HCT116 (cell line): ENCODE measurements at regions not wholly inside any gene's neighbourhood (a gene's known extent, or its start where the extent isn't known, plus 50 kb on each side); places are given as distances from the start of the nearest gene placed in this dataset. TPM values are rescaled to one million over a fixed set of nuclear protein-coding genes. Genes with fewer than 3 reads are reported as not detected.

Source experiments
- ATAC-seq: fragments of 200-7000 bp; cut with Tn5 transposase; 2 replicates; pipeline ENCODE4 v1.9.1; 2020; ENCODE audit warnings: mild to moderate bottlenecking, moderate library complexity
- BruUV-seq: library from RNA; stranded (reverse); fragments of 400-500 nt; replicated peaks from 2 replicates; lab custom pipeline; 2021; lab: Mats Ljungman, UMichigan
- CTCF ChIA-PET: fragments of 300-600 bp; sonication (Branson Sonifier 250); formaldehyde crosslinking; loops from one replicate; lab custom pipeline; 2021; ENCODE audit warnings: antibody characterized with exemption; lab: Charles Lee
- POLR2A ChIA-PET: fragments of 300-600, 350-600 bp; sonication (Branson Sonifier 250); formaldehyde crosslinking; loops from one replicate; lab custom pipeline; 2021; ENCODE audit warnings: antibody characterized with exemption; lab: Charles Lee
- RAD21 ChIA-PET, 2 experiments: fragments of 300-600 bp; sonication (Branson Sonifier 250); formaldehyde crosslinking; loops; one replicate each; lab custom pipeline; 2023; ENCODE audit warnings: low total read pairs in 2 of 2; ENCODE audit not compliant: uncharacterized antibody in 2 of 2, unreplicated experiment in 2 of 2, low non-redundant PET in 1 of 2; lab: Charles Lee
- DNase-seq: peaks from one replicate; pipeline ENCODE4 v3.0.0-alpha.2; 2010; ENCODE audit warnings: low read depth, low spot score
- H2AFZ ChIP-seq: fragments of 200-600 bp; shearing (Covaris generic), sonication (generic); 2 replicates; pipeline ENCODE4 v1.6.1; 2017; ENCODE audit warnings: low read depth, mixed run types, mixed read lengths, antibody characterized with exemption, low read length; ENCODE audit not compliant: poor library complexity, severe bottlenecking
- H3K27ac ChIP-seq: 2 replicates; pipeline ENCODE4 v1.5.1; 2012; ENCODE audit warnings: low read depth, low read length
- H3K27me3 ChIP-seq: fragments of 200-600 bp; sonication (generic); 2 replicates; pipeline ENCODE4 v1.6.1; 2016; ENCODE audit warnings: mixed run types, low read length, mixed read lengths; ENCODE audit not compliant: insufficient read depth
- H3K36me3 ChIP-seq, 2 experiments: fragments of 200-500 bp in 1 of 2; fragments of 200-600 bp in 1 of 2; sonication (Bioruptor generic) in 1 of 2; sonication (generic) in 1 of 2; 2 replicates each; pipeline versions ENCODE4 v1.5.1 to v1.6.1; 2014 to 2016; ENCODE audit warnings: low read length in 2 of 2, inconsistent platforms in 1 of 2, mixed read lengths in 1 of 2, mixed run types in 1 of 2; ENCODE audit not compliant: insufficient read depth in 2 of 2, control insufficient read depth in 1 of 2
- H3K4me1 ChIP-seq, 2 experiments: fragments of 200-600 bp in 1 of 2; sonication (generic) in 1 of 2; 2 replicates each; pipeline versions ENCODE4 v1.5.1 to v1.6.1; 2012 to 2017; ENCODE audit warnings: low read length in 2 of 2, inconsistent platforms in 1 of 2, mild to moderate bottlenecking in 1 of 2, mixed read lengths in 1 of 2, mixed run types in 1 of 2, moderate library complexity in 1 of 2; ENCODE audit not compliant: insufficient read depth in 2 of 2, control insufficient read depth in 1 of 2
- H3K4me2 ChIP-seq: fragments of 200-600 bp; sonication (generic); 2 replicates; pipeline ENCODE4 v1.6.1; 2017; ENCODE audit warnings: mixed run types, low read length, mixed read lengths
- H3K4me3 ChIP-seq, 2 experiments: fragments of 200-600 bp in 1 of 2; sonication (generic) in 1 of 2; replicated peaks in 1 of 2; 2 replicates each; pipeline ENCODE4 v1.5.1; 2011 to 2016; ENCODE audit warnings: low read length in 2 of 2, control low read depth in 1 of 2, low read depth in 1 of 2, mild to moderate bottlenecking in 1 of 2, mixed read lengths in 1 of 2, mixed run types in 1 of 2
- H3K79me2 ChIP-seq: fragments of 200-600 bp; sonication (generic); 2 replicates; pipeline ENCODE4 v1.6.1; 2017; ENCODE audit warnings: mild to moderate bottlenecking, mixed run types, low read length, moderate library complexity, mixed read lengths; ENCODE audit not compliant: insufficient read depth
- H3K9ac ChIP-seq: fragments of 200-600 bp; sonication (generic); 2 replicates; pipeline ENCODE4 v1.6.1; 2016; ENCODE audit warnings: low read length, mixed read lengths
- H3K9me2 ChIP-seq: fragments of 200-600 bp; sonication (generic), shearing (Covaris generic); 2 replicates; pipeline ENCODE4 v1.6.1; 2017; ENCODE audit warnings: mixed run types, mild to moderate bottlenecking, moderate library complexity; ENCODE audit not compliant: insufficient read depth
- H3K9me3 ChIP-seq, 2 experiments: fragments of 200-500 bp in 1 of 2; fragments of 200-600 bp in 1 of 2; sonication (Bioruptor generic) in 1 of 2; sonication (generic) in 1 of 2; 2 replicates each; pipeline ENCODE4 v1.6.1; 2014 to 2017; ENCODE audit warnings: low read length in 2 of 2, mixed read lengths in 2 of 2, inconsistent platforms in 1 of 2, low read depth in 1 of 2, mild to moderate bottlenecking in 1 of 2, mixed run types in 1 of 2, moderate library complexity in 1 of 2; ENCODE audit not compliant: control insufficient read depth in 1 of 2, insufficient read depth in 1 of 2
- H4K20me1 ChIP-seq: fragments of 200-600 bp; sonication (generic), shearing (Covaris generic); 2 replicates; pipeline ENCODE4 v1.6.1; 2017; ENCODE audit warnings: mixed run types, mild to moderate bottlenecking, moderate library complexity; ENCODE audit not compliant: insufficient read depth
- CTCF ChIP-seq, 3 experiments: fragments of 200-600 bp in 1 of 3; sonication (generic) in 1 of 3; IDR thresholded peaks in 2 of 3; conservative IDR thresholded peaks in 1 of 3; 2 replicates each; pipeline ENCODE4 v1.5.1; 2012 to 2017; ENCODE audit warnings: low read depth in 2 of 3, low read length in 2 of 3, antibody characterized with exemption in 1 of 3, borderline replicate concordance in 1 of 3, control low read depth in 1 of 3, mild to moderate bottlenecking in 1 of 3, mixed read lengths in 1 of 3, mixed run types in 1 of 3, moderate library complexity in 1 of 3; ENCODE audit not compliant: insufficient read depth in 1 of 3
- RAD21 ChIP-seq: IDR thresholded peaks from 2 replicates; pipeline ENCODE4 v1.6.1; 2012; ENCODE audit warnings: low read depth, mild to moderate bottlenecking
- ZFX ChIP-seq: fragments of 450-650 bp; IDR thresholded peaks from 2 replicates; pipeline ENCODE4 v1.6.1; 2017
- intact Hi-C: fragments of 100-400 bp; cut with micrococcal nuclease; formaldehyde crosslinking; loops from 2 replicates; pipeline ENCODE4 v1.10.0; 2022
- microRNA-seq: library from miRNA; unstranded; fragments of <30 nt; microRNA quantifications from one replicate; pipeline ENCODE4, GENCODE V29; 2016; ENCODE audit warnings: borderline number of aligned reads

- H3K9ac ChIP-seq = no peak overlapping the region
- H3K9me3 ChIP-seq = no peaks in the 10 kb centered on the region
- peak; percentile 19 for DNase-seq
- no peaks in the 10 kb centered on the region for H3K79me2 ChIP-seq
- no peaks in the 10 kb centered on the region for H3K4me1 ChIP-seq
- H3K4me3 ChIP-seq = no peak overlapping the region
- TF ChIP-seq ZFX (no peak), CTCF (IDR thresholded peaks at IDR 0.05 in 2 of 3, conservative IDR thresholded peaks at IDR 0.05 in 1 of 3; ENCODE audit: borderline replicate concordance in 1 of 3, insufficient read depth in 1 of 3, low read depth in 2 of 3, low read length in 2 of 3) (peak; percentile 29 to 79 (median 70); a peak in 5 of 6 replicates), RAD21 (peak; percentile 69)
- CTCF ChIA-PET = interaction anchor here (0.8 to 2.6 kb wide), 3 partner anchors 55 to 1327 kb away, joined by 3 to 11 read pairs (median 8); no protein-coding TSS in a partner anchor
- H2AFZ ChIP-seq = no peak overlapping the region
- no TSS peak for BruUV-seq
- no peaks in the 10 kb centered on the region for H4K20me1 ChIP-seq
- ATAC-seq = peak; percentile 87
- no peaks in the 10 kb centered on the region for H3K9me2 ChIP-seq
- H3K4me2 ChIP-seq = no peak overlapping the region
- no peaks in the 10 kb centered on the region for H3K36me3 ChIP-seq
- RAD21 ChIA-PET = no interaction called here
- H3K27me3 ChIP-seq = peaks cover 16% of the 10 kb centered on the region
- intact Hi-C loops = loop anchor here (1.0 to 5.0 kb wide), 3 partner anchors 630 to 1325 kb away; no protein-coding TSS in a partner anchor
- POLR2A ChIA-PET = no interaction called here
- H3K27ac ChIP-seq = no peak overlapping the region
These were observed 230.2 kb downstream of the TDRD3 start for GRCh38 chr13:60627071-60627686.

Small RNA genes lying in the stretch of these regions (microRNA-seq; reads per million reads assigned to microRNA genes)
- not detected for gene MIR3169
